ENCODE measurements at regions not wholly inside any gene's neighbourhood (a gene's known extent, or its start where the extent isn't known, plus 50 kb on each side); places are given as distances from the start of the nearest gene placed in this dataset.

DNA sequence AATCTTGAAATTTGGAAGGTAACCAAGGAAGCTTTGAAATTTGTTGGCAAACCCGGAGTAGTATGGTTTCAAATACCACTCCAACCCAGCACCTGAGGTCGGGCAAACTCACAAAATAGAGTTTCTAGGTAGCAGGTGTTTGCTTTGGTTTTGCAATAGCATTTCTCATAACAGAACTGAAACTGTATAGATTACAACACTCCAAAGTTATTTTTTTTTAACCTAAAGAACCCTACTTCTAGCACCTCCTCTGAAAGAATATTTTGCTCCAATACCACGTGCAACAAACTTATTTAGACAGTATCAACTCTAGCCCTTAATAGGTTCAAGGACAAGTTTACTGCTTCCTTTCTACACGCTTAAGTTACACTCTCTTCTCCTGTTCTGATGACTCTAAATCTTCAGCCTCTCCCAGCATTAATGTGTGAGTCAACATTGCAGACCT, 178.5 kb upstream of the FMN2 start:
- WGBS, 3 donors, result 63 to 71% (median 64%) methylated on average over 4 of the region's 4 CpGs
- TF ChIP-seq POLR2A (IDR thresholded peaks at IDR 0.05) (no peak), EP300 (IDR thresholded peaks at IDR 0.05) (no peak)
- TF ChIP-seq, protein P1, sequence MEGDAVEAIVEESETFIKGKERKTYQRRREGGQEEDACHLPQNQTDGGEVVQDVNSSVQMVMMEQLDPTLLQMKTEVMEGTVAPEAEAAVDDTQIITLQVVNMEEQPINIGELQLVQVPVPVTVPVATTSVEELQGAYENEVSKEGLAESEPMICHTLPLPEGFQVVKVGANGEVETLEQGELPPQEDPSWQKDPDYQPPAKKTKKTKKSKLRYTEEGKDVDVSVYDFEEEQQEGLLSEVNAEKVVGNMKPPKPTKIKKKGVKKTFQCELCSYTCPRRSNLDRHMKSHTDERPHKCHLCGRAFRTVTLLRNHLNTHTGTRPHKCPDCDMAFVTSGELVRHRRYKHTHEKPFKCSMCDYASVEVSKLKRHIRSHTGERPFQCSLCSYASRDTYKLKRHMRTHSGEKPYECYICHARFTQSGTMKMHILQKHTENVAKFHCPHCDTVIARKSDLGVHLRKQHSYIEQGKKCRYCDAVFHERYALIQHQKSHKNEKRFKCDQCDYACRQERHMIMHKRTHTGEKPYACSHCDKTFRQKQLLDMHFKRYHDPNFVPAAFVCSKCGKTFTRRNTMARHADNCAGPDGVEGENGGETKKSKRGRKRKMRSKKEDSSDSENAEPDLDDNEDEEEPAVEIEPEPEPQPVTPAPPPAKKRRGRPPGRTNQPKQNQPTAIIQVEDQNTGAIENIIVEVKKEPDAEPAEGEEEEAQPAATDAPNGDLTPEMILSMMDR (IDR thresholded peaks at IDR 0.05), result no peak
- H3K4me3 ChIP-seq, result no peak overlapping the region
- no peak for DNase-seq
- H3K9me3 ChIP-seq, result no peaks in the 10 kb centered on the region
- no peak overlapping the region for H3K27ac ChIP-seq
- no peaks in the 10 kb centered on the region for H3K27me3 ChIP-seq
- no peaks in the 10 kb centered on the region for H3K36me3 ChIP-seq
- H3K4me1 ChIP-seq (ENCODE audit: insufficient read depth), result peaks cover 2% of the 10 kb centered on the region
- intact Hi-C loops (cut with DNase I), result no loop called here

GRCh38 chr1:239914751-239915231, 176.9 kb upstream of the FMN2 start:
- WGBS, 3 donors, result 31 to 43% (median 36%) methylated on average over 5 of the region's 5 CpGs
- TF ChIP-seq, protein P1 (IDR thresholded peaks at IDR 0.05), result no peak
- TF ChIP-seq EP300 (IDR thresholded peaks at IDR 0.05), result no peak
- no peak for TF ChIP-seq POLR2A (IDR thresholded peaks at IDR 0.05)
- Histone ChIP-seq H3K4me3 (no peak overlapping the region), H3K27ac (no peak overlapping the region), H3K27me3 (no peaks in the 10 kb centered on the region), H3K36me3 (no peaks in the 10 kb centered on the region), H3K4me1 (ENCODE audit: insufficient read depth) (peaks cover 2% of the 10 kb centered on the region), H3K9me3 (no peaks in the 10 kb centered on the region)
- intact Hi-C loops (cut with DNase I), result no loop called here
- DNase-seq, result no peak

- intact Hi-C loops (cut with DNase I), result no loop called here
- H3K4me1 ChIP-seq (ENCODE audit: insufficient read depth), result peaks cover 2% of the 10 kb centered on the region
- no peak overlapping the region for H3K27ac ChIP-seq
- DNase-seq, result no peak
- TF ChIP-seq, protein P1 (IDR thresholded peaks at IDR 0.05), result no peak
- TF ChIP-seq EP300 (IDR thresholded peaks at IDR 0.05) (no peak), POLR2A (IDR thresholded peaks at IDR 0.05) (no peak)
- no peaks in the 10 kb centered on the region for H3K27me3 ChIP-seq
- 39 to 46% (median 42%) methylated on average over 4 of the region's 4 CpGs for WGBS, 3 donors
- no peaks in the 10 kb centered on the region for H3K36me3 ChIP-seq
- H3K9me3 ChIP-seq, result no peaks in the 10 kb centered on the region
- H3K4me3 ChIP-seq, result no peak overlapping the region
These were observed 173.0 kb upstream of the FMN2 start for GRCh38 chr1:239918634-239919033.

- Histone ChIP-seq H3K4me3 (no peak overlapping the region), H3K27me3 (no peaks in the 10 kb centered on the region), H3K9me3 (no peaks in the 10 kb centered on the region), H3K36me3 (no peaks in the 10 kb centered on the region), H3K4me1 (ENCODE audit: insufficient read depth) (no peaks in the 10 kb centered on the region), H3K27ac (no peak overlapping the region)
- DNase-seq, result no peak
- TF ChIP-seq EP300 (IDR thresholded peaks at IDR 0.05), result no peak
- TF ChIP-seq, protein P1 (IDR thresholded peaks at IDR 0.05), result no peak
- no peak for TF ChIP-seq POLR2A (IDR thresholded peaks at IDR 0.05)
- 86 to 95% (median 93%) methylated on average over 2 of the region's 2 CpGs for WGBS, 3 donors
- intact Hi-C loops (cut with DNase I), result no loop called here
These were observed 171.5 kb upstream of the FMN2 start for GRCh38 chr1:239920214-239920613.

All from ovary (tissue), 7 donors.